ENCODE measurements at regions not wholly inside any gene's neighbourhood (a gene's known extent, or its start where the extent isn't known, plus 50 kb on each side); places are given as distances from the start of the nearest gene placed in this dataset.
A peak's percentile ranks its signal among the peaks of the same experiment; 100 is the strongest.
"Not testable (repeated sequence)": the region's sequence is repeated elsewhere in the genome, so short reads cannot be mapped to it uniquely, and the experiment has no call there.

GRCh38 chr2:36302911-36303310, 52.7 kb upstream of the CRIM1 start:
- no peak for DNase-seq

DNA sequence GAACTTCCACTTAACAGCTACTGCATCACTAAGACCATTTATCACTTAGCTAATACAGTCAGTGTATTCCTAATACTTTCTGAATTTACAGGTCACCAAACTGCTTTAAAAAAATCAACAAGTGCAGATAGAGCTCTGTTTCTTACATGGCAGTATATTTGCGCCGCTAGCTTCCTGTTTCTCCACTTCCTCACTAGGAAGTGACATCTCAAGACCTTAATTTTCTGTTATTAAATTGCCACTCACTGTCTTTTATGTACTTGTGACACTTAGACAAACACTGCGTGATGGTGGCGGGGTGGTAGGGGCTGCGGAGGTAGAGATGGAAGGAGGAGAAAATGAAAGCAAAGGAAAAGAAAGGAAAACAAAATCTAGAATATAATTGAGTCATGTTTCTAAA, 53.7 kb upstream of the CRIM1 start:
- no peak for DNase-seq

- DNase-seq: no peak
Measured at GRCh38 chr2:36300697-36301096, 54.9 kb upstream of the CRIM1 start.

DNA sequence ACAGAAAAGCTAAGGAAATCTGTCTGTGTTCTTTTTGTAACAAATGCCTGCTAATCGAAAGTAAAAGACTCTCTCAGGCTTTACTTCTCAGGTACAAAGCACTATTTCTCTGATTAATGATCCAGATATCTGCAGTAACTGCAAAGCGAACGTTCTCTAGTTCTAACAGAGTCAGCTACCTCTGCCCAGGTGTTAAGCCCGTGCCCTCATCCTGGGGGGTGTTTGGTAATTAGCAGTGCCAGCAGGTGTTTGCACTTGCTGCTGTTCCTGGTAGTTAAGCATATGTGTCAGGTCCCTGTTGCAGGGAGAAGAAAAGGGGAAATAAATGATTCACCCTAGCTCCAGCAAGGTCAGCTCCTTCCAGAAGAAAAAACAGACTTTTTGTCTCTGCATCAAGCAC, 58.8 kb upstream of the CRIM1 start:
- no peak for DNase-seq

- no peak for DNase-seq
Measured at GRCh38 chr2:36294316-36294721, 61.3 kb upstream of the CRIM1 start.

DNA sequence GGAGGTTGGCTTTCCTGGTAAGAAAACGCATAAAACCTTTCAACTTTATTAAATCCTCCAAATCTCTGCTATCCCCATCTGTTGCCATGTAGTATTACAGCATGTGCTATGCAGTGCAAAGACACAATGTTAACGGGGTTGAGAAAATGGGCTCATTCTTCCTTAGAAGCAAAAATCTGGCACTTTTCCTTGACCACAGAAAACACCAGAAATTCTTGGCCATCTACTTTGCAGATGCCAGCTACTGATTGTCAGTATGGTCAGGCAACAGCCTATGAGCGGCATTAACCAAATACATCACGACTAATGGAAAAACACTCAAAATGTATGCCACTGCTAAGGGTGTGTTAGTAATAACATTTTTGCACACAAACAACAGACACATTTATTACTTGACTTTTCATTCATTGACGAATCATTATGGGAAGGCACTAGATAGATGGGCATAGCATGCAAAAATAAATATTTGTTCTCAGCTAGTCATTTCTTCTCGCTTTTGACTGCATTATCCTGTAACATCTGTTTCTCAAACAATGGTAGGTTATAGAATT, 65.2 kb upstream of the CRIM1 start:
- no peak for DNase-seq

GRCh38 chr2:36289731-36290130, 65.8 kb upstream of the CRIM1 start:
- no peak for DNase-seq

- DNase-seq: peak in 2 of 3 donors; percentile 7 to 9
Measured at GRCh38 chr2:36287363-36288275, 68.0 kb upstream of the CRIM1 start.

- not testable (repeated sequence) for DNase-seq
Measured at GRCh38 chr2:36279506-36279905, 76.1 kb upstream of the CRIM1 start.

DNA sequence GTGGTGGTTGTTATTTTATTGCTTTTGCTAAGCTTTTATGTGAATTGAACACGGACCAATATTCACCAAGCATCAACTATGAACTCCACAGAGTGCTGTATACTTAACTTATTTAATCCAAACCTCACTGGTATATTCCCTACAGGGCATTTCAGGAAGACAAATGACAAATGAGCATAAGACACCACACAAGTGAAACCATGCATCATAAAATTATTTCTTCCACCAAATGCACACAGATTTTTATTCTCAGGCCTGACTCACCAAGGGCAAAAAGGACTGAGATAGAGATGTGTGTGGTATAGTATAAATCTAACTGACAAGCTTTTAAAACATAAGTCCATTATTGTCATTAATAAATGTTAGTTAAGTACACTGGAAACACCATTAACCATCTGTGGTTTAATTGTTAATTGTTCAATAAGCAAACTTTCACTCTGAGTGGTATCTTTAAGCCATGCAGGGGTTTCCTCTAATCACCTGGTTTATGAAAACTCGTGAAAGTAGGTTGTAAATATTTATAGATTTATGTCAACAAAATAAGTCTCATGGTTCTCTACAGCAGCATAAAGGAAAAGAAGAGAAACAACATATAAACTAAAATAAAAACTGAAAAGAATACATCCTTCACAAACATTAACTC, 77.6 kb upstream of the CRIM1 start:
- DNase-seq: no peak

DNA sequence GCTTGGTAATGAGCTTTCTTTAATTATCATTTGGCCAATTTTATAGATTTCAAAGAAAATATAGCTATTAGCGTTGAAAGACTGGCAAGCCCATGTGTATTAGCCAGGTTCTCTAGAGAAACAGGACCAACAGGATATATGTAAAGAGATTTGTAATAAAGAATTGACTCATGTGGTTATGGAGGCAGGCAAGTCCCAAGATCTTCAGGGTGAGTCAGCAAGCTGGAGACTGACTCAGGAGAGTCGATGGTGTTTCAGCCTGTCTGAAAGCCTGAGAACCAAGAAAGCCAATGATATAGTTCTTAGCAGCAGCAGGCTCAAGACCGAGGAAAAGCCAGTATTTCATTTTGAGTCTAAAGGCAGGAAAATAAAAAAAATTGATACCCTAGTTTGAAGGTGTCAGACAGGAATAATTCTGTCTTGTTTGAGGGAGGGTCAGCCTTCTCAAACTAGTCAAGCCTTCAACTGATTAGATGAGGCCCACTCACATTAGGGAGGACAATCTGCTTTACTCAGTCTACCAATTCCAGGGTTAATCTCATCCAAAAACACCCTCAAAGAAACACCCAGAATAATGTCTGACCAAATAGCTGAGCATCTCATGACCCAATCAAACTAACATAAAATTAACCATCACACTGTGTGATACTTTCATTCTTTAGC, 78.3 kb upstream of the CRIM1 start:
- DNase-seq: peak in 1 of 3 donors; percentile 58

DNA sequence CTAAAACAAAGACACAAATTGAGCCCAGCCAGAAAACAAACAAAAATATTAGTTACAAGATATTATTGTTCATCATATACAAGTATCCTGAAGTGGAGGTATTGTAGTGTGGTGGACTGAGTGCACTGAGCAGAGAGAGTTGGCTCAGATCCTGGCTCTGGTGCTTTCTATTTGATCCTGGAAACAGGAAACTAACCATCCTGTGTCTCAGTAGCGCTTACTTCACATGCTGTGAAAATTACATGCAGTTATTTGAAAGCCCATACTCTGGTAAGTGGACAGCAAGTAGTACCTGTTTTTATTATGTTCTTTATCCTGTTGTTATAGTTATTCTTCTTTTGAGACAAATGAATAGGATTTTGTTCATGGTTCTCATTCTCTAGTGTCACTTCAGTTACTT, 84.3 kb upstream of the CRIM1 start:
- DNase-seq: no peak

GRCh38 chr2:36270758-36271157, 84.8 kb upstream of the CRIM1 start:
- DNase-seq: no peak

- DNase-seq: no peak
Measured at GRCh38 chr2:36267194-36267593, 88.4 kb upstream of the CRIM1 start.

GRCh38 chr2:36266536-36267121, 88.9 kb upstream of the CRIM1 start:
- no peak for DNase-seq

- no peak for DNase-seq
Measured at GRCh38 chr2:36262581-36262980, 93.0 kb upstream of the CRIM1 start.

GRCh38 chr2:36255863-36256262, 99.7 kb upstream of the CRIM1 start:
- no peak for DNase-seq

DNA sequence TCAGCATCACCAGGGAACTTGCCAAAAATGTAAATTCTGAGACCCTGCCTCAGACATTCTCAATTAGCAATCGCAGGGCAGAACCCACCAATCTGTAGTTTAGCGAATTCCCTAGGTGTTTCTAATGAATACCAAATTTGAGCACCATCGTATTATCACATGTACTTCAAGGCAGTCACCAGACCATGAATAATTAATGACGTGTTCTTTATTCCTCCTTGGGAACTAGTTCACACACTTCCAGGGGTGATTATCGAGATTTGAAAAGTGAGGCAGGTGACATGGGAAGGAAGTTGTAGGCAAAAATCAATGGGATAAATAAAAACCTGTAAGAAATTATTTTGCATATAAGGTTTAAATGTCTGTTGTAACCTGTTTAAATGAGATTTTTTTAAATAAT, 102.5 kb upstream of the CRIM1 start:
- DNase-seq: no peak

DNA sequence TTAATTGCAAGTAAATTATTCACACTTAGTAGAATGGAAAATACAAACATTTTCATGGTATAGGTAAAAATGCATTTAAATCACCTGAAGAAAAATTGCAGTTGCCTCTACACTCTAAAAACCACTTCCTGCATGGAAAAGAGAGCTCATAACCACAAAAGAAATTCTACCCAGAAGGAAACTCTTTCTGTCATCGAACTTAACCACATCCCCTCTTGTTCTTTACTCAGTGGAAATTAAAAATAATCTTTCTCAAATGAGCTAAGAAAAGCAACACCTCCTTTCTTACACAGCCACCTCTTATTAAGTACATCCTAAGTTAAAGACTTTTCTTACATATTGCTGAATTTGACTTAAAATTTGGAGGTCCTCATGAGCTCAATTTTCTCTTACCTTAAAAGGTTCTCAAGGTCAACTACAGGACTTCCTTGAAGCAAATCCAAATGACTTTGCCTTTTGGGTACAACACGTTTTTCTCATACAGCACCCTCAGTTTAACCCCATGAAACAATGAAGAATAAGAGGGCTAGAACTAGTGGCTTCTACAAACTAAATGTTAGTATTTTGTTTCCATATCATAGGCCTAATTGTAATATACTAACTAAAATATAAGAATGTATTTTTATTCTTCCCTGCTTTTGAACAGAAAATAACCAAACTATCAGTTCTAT, 109.1 kb upstream of the CRIM1 start:
- no peak for DNase-seq

DNA sequence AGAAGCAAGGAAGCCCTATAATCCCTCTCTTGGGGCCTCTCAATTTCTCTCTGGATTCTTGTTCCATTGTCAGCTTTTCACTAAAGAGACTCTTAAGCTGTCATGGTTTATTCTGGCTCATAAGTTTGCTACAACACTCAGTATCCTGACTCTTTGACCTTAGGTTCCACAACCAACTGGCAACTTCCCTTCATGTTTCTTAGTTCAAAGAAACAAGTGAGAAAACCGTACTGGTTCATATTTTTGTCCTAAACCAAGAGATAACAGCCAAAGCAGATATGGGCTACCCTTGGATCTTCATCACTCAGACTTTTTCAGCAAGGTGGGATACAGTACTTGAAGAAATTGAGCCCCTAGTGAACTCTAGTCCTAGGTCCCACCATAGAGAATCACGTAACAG, 109.9 kb upstream of the CRIM1 start:
- no peak for DNase-seq

- peak in 1 of 3 donors; percentile 3 for DNase-seq
Measured at GRCh38 chr2:36238106-36238505, 117.5 kb upstream of the CRIM1 start.

DNA sequence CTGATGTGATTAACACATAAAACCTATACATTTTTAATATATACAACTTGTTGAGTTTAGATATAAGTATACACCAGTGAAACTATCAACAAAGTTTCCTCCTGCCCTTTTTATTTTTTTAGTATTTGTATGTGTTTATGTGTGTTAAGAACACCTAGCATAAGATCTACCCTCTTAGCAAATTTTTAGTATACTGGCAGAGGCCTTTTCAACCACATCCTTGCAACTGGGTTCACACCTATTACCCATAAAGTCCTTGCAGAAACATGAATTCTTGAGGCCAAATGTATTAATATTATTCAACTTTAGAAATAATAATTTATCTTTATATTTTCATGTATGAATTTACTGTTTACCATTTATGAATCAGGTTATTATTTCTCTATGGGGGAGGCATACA, 119.7 kb upstream of the CRIM1 start:
- no peak for DNase-seq

Data from muscle of back (tissue), 3 donors.